Mesenchymal stem cell (in vitro differentiated cells and primary cell): ENCODE measurements at regions not wholly inside any gene's neighbourhood (a gene's known extent, or its start where the extent isn't known, plus 50 kb on each side); places are given as distances from the start of the nearest gene placed in this dataset.

ENCODE experiments used
- DNase-seq: peaks from one replicate; pipeline ENCODE4 v3.0.0-alpha.2; 2013
- H2AFZ ChIP-seq: one replicate; pipeline ENCODE4 v1.6.1; 2013; ENCODE audit warnings: low read depth, mild to moderate bottlenecking, control low read depth, inconsistent platforms, low read length, moderate library complexity
- H2AK5ac ChIP-seq: 2 replicates; pipeline ENCODE4 v1.6.1; 2013; ENCODE audit warnings: low read length, moderate library complexity, mild to moderate bottlenecking, inconsistent platforms; ENCODE audit not compliant: severe bottlenecking
- H2BK120ac ChIP-seq: one replicate; pipeline ENCODE4 v1.6.1; 2013; ENCODE audit warnings: low read depth, mild to moderate bottlenecking, inconsistent platforms, low read length, moderate library complexity
- H2BK12ac ChIP-seq, 2 experiments: one replicate each; pipeline ENCODE4 v1.6.1; 2013; ENCODE audit warnings: inconsistent platforms in 2 of 2, low read length in 2 of 2, mild to moderate bottlenecking in 2 of 2, moderate library complexity in 2 of 2, control low read depth in 1 of 2
- H2BK15ac ChIP-seq: one replicate; pipeline ENCODE4 v1.6.1; 2013; ENCODE audit warnings: mild to moderate bottlenecking, low read depth, inconsistent platforms; ENCODE audit not compliant: poor library complexity, severe bottlenecking
- H2BK5ac ChIP-seq: 2 replicates; pipeline ENCODE4 v1.6.1; 2013; ENCODE audit warnings: low read depth, mild to moderate bottlenecking, low read length, control low read depth, inconsistent platforms; ENCODE audit not compliant: poor library complexity, severe bottlenecking
- H3K14ac ChIP-seq, 2 experiments: one replicate each; pipeline ENCODE4 v1.6.1; 2013; ENCODE audit warnings: inconsistent platforms in 2 of 2, low read length in 2 of 2, control low read depth in 1 of 2, mild to moderate bottlenecking in 1 of 2, moderate library complexity in 1 of 2
- H3K18ac ChIP-seq, 2 experiments: one replicate each; pipeline ENCODE4 v1.6.1; 2013; ENCODE audit warnings: inconsistent platforms in 2 of 2, low read length in 2 of 2, control low read depth in 1 of 2, low read depth in 1 of 2, mild to moderate bottlenecking in 1 of 2
- H3K23ac ChIP-seq, 2 experiments: one replicate each; pipeline ENCODE4 v1.6.1; 2013; ENCODE audit warnings: inconsistent platforms in 2 of 2, low read length in 2 of 2, mild to moderate bottlenecking in 2 of 2, moderate library complexity in 2 of 2, control low read depth in 1 of 2
- H3K27ac ChIP-seq: 2 replicates; pipeline ENCODE4 v1.5.1; 2013; ENCODE audit warnings: mild to moderate bottlenecking, moderate library complexity, low read length, control low read depth, inconsistent platforms; ENCODE audit not compliant: poor library complexity, severe bottlenecking
- H3K27me3 ChIP-seq, 2 experiments: 2 replicates each; pipeline versions ENCODE4 v1.6.1 to v1.7.0; 2013; ENCODE audit warnings: low read length in 2 of 2, mild to moderate bottlenecking in 2 of 2, moderate library complexity in 2 of 2, control low read depth in 1 of 2, inconsistent platforms in 1 of 2; ENCODE audit not compliant: control insufficient read depth in 1 of 2, insufficient read depth in 1 of 2
- H3K36me3 ChIP-seq, 2 experiments: 2 replicates each; pipeline versions ENCODE4 v1.6.1 to v1.7.0; 2013; ENCODE audit warnings: low read length in 2 of 2, control low read depth in 1 of 2, inconsistent platforms in 1 of 2, low read depth in 1 of 2, mild to moderate bottlenecking in 1 of 2; ENCODE audit not compliant: insufficient read depth in 2 of 2, control insufficient read depth in 1 of 2
- H3K4ac ChIP-seq, 2 experiments: one replicate each; pipeline ENCODE4 v1.6.1; 2013; ENCODE audit warnings: inconsistent platforms in 2 of 2, low read length in 2 of 2, mild to moderate bottlenecking in 2 of 2, moderate library complexity in 2 of 2, control low read depth in 1 of 2, low read depth in 1 of 2
- H3K4me1 ChIP-seq: 2 replicates; pipeline ENCODE4 v1.6.1; 2013; ENCODE audit warnings: low read depth, low read length, control low read depth; ENCODE audit not compliant: control insufficient read depth, insufficient read depth
- H3K4me2 ChIP-seq: 2 replicates; pipeline ENCODE4 v1.6.1; 2013; ENCODE audit warnings: low read length, mild to moderate bottlenecking, inconsistent platforms; ENCODE audit not compliant: poor library complexity, severe bottlenecking
- H3K4me3 ChIP-seq, 2 experiments: 2 replicates each; pipeline versions ENCODE4 v1.5.1 to v1.7.0; 2013; ENCODE audit warnings: low read length in 2 of 2, mild to moderate bottlenecking in 2 of 2, control low read depth in 1 of 2, low read depth in 1 of 2; ENCODE audit not compliant: insufficient read depth in 1 of 2
- H3K79me1 ChIP-seq: replicated peaks from 2 replicates; pipeline ENCODE4 v1.6.1; 2013; ENCODE audit warnings: mild to moderate bottlenecking, control low read depth, low read length, inconsistent platforms; ENCODE audit not compliant: poor library complexity, severe bottlenecking
- H3K9ac ChIP-seq: 2 replicates; pipeline ENCODE4 v1.7.0; 2013; ENCODE audit warnings: mild to moderate bottlenecking, low read length, moderate library complexity
- H3K9me3 ChIP-seq: 2 replicates; pipeline ENCODE4 v1.7.0; 2013; ENCODE audit warnings: mild to moderate bottlenecking, low read length; ENCODE audit not compliant: control insufficient read depth
- H4K8ac ChIP-seq: one replicate; pipeline ENCODE4 v1.6.1; 2013; ENCODE audit warnings: inconsistent platforms, mild to moderate bottlenecking, low read length, moderate library complexity
- H4K91ac ChIP-seq: one replicate; pipeline ENCODE4 v1.6.1; 2013; ENCODE audit warnings: mild to moderate bottlenecking, low read length, inconsistent platforms
- WGBS: methylation state at CpG from one replicate; pipeline ENCODE4 v1.1.7; 2013; ENCODE audit warnings: mixed read lengths; 5-methylcytosine and 5-hydroxymethylcytosine counted together

DNA sequence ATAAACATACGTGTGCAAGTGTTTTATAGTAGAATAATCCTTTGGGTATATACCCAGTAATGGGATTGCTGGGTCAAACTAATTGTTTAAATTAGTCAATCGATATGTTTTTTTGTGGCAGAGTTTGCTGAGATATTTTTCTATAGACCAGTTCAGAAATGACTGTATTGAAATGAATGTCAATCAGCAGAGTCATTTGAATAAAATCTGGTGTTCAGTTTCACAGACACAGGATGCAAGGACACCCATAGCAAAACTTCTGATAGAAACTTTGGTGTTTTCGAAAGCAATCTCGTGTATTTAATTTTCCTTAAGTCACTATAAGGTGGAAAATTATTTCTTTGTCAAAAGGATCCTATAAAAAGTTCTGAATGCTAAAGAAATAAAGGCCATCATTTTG, 434.4 kb downstream of the RAP2B start:
- Histone ChIP-seq H3K4ac (no peak overlapping the region), H3K36me3 (no peaks in the 10 kb centered on the region), H3K4me3 (no peak overlapping the region), H3K4me2 (no peak overlapping the region), H2AFZ (no peak overlapping the region), H3K18ac (no peak overlapping the region), H3K23ac (no peak overlapping the region), H2BK120ac (no peak overlapping the region), H4K8ac (no peak overlapping the region), H3K9ac (no peak overlapping the region), H4K91ac (no peak overlapping the region), H2BK15ac (no peak overlapping the region), H2AK5ac (no peak overlapping the region), H3K14ac (no peak overlapping the region), H3K9me3 (no peaks in the 10 kb centered on the region), H3K79me1 (no peaks in the 10 kb centered on the region), H2BK12ac (no peak overlapping the region), H2BK5ac (no peak overlapping the region), H3K27me3 (no peaks in the 10 kb centered on the region), H3K27ac (no peak overlapping the region), H3K4me1 (peaks cover 5% of the 10 kb centered on the region)
- WGBS: 92% methylated on average over 2 of the region's 4 CpGs
- no peak for DNase-seq

- Histone ChIP-seq H2AK5ac (no peak overlapping the region), H3K4me3 (peak overlapping the region in 1 of 2 experiments; percentile 16), H2BK15ac (no peak overlapping the region), H3K14ac (no peak overlapping the region), H2BK5ac (no peak overlapping the region), H3K9me3 (no peaks in the 10 kb centered on the region), H3K36me3 (no peaks in the 10 kb centered on the region), H3K27me3 (no peaks in the 10 kb centered on the region), H3K9ac (peak overlapping the region; percentile 14), H3K18ac (no peak overlapping the region), H2BK120ac (no peak overlapping the region), H3K79me1 (no peaks in the 10 kb centered on the region), H4K8ac (no peak overlapping the region), H2AFZ (no peak overlapping the region), H3K27ac (no peak overlapping the region), H3K4me1 (peaks cover 7% of the 10 kb centered on the region), H4K91ac (no peak overlapping the region), H3K4ac (no peak overlapping the region), H3K23ac (no peak overlapping the region), H2BK12ac (no peak overlapping the region), H3K4me2 (no peak overlapping the region)
- WGBS: 0% methylated on average over 2 of the region's 2 CpGs
- DNase-seq: peak; percentile 87
Observed at GRCh38 chr3:153599685-153600084, 437.7 kb downstream of the RAP2B start.

- no peak overlapping the region for H2BK120ac ChIP-seq
- no peak overlapping the region for H3K27ac ChIP-seq
- H2AK5ac ChIP-seq: no peak overlapping the region
- H3K9ac ChIP-seq: no peak overlapping the region
- no peaks in the 10 kb centered on the region for H3K27me3 ChIP-seq
- no peak overlapping the region for H3K4me3 ChIP-seq
- no peak overlapping the region for H3K14ac ChIP-seq
- 100% methylated on average over 1 of the region's 2 CpGs for WGBS
- H3K79me1 ChIP-seq: no peaks in the 10 kb centered on the region
- no peak overlapping the region for H3K4me2 ChIP-seq
- no peak for DNase-seq
- no peak overlapping the region for H2BK5ac ChIP-seq
- H3K4me1 ChIP-seq: peaks cover 7% of the 10 kb centered on the region
- H3K4ac ChIP-seq: no peak overlapping the region
- H4K8ac ChIP-seq: no peak overlapping the region
- no peaks in the 10 kb centered on the region for H3K9me3 ChIP-seq
- no peak overlapping the region for H2BK15ac ChIP-seq
- no peak overlapping the region for H2BK12ac ChIP-seq
- H2AFZ ChIP-seq: no peak overlapping the region
- no peak overlapping the region for H4K91ac ChIP-seq
- no peaks in the 10 kb centered on the region for H3K36me3 ChIP-seq
- H3K18ac ChIP-seq: no peak overlapping the region
- no peak overlapping the region for H3K23ac ChIP-seq
Observed at GRCh38 chr3:153600896-153601295, 438.9 kb downstream of the RAP2B start.

DNA sequence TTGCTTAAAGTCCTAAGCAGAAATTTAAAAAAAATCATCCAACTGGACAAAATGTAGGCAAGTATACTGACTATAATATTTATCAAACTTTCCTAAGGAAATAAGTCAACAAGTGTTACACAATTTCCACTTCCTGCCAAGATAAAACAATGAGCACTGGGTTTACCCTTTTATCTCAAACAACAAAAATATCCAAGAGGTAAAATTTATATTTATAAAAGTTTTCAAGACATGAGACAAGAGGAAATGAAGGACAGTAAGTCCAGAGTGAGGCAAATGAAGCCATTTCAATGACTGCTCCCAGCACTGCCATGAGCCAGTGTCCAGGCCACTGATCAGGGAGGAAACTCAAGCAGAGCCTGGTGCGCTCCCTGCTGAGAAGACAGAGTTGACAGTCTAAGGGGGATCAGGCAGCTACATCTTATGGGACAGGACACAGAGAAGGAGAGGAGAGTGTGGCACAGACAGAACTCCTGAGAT, 439.4 kb downstream of the RAP2B start:
- Histone ChIP-seq H3K4me1 (peaks cover 7% of the 10 kb centered on the region), H3K36me3 (no peaks in the 10 kb centered on the region), H3K18ac (peak overlapping the region in 1 of 2 experiments; percentile 49), H3K4me3 (no peak overlapping the region), H3K23ac (no peak overlapping the region), H2BK15ac (peak overlapping the region; percentile 89), H2BK12ac (peak overlapping the region in 1 of 2 experiments; percentile 96), H2BK5ac (no peak overlapping the region), H3K4ac (no peak overlapping the region), H2AK5ac (no peak overlapping the region), H2AFZ (no peak overlapping the region), H3K9ac (no peak overlapping the region), H3K4me2 (no peak overlapping the region), H4K91ac (peak overlapping the region; percentile 46), H3K14ac (no peak overlapping the region), H3K9me3 (no peaks in the 10 kb centered on the region), H3K27me3 (no peaks in the 10 kb centered on the region), H3K79me1 (no peaks in the 10 kb centered on the region), H3K27ac (no peak overlapping the region), H2BK120ac (no peak overlapping the region), H4K8ac (peak overlapping the region; percentile 50)
- DNase-seq: no peak
- WGBS: 95% methylated on average over 1 of the region's 1 CpG
